Trophoblast cell (in vitro differentiated cells and primary cell): ENCODE measurements at regions not wholly inside any gene's neighbourhood (a gene's known extent, or its start where the extent isn't known, plus 50 kb on each side); places are given as distances from the start of the nearest gene placed in this dataset.
"Not testable (repeated sequence)": the region's sequence is repeated elsewhere in the genome, so short reads cannot be mapped to it uniquely, and the experiment has no call there.

Experiments used
- DNase-seq, 2 donors: peaks; one replicate each; pipeline ENCODE4 v3.0.0-alpha.2; 2016
- H2AFZ ChIP-seq: 2 replicates; pipeline ENCODE4 v1.6.1; 2013; ENCODE audit warnings: low read length, moderate library complexity, mild to moderate bottlenecking; ENCODE audit not compliant: insufficient read depth, poor library complexity
- H2AK5ac ChIP-seq: 2 replicates; pipeline ENCODE4 v1.6.1; 2013; ENCODE audit warnings: mild to moderate bottlenecking, low read length
- H2BK120ac ChIP-seq: 2 replicates; pipeline ENCODE4 v1.6.1; 2013; ENCODE audit warnings: low read length, mild to moderate bottlenecking, moderate library complexity; ENCODE audit not compliant: insufficient read depth, poor library complexity
- H2BK12ac ChIP-seq: 2 replicates; pipeline ENCODE4 v1.6.1; 2013; ENCODE audit warnings: mild to moderate bottlenecking, low read length, moderate library complexity
- H2BK5ac ChIP-seq: 2 replicates; pipeline ENCODE4 v1.6.1; 2013; ENCODE audit warnings: low read length, low read depth, moderate library complexity, mild to moderate bottlenecking; ENCODE audit not compliant: poor library complexity
- H3K14ac ChIP-seq: 2 replicates; pipeline ENCODE4 v1.6.1; 2013; ENCODE audit warnings: mild to moderate bottlenecking, low read length
- H3K18ac ChIP-seq: 2 replicates; pipeline ENCODE4 v1.6.1; 2013; ENCODE audit warnings: mild to moderate bottlenecking, low read length
- H3K23ac ChIP-seq: 2 replicates; pipeline ENCODE4 v1.6.1; 2013; ENCODE audit warnings: low read length
- H3K27ac ChIP-seq: 2 replicates; pipeline ENCODE4 v1.5.1; 2013; ENCODE audit warnings: low read depth, mild to moderate bottlenecking, inconsistent platforms, low read length, moderate library complexity
- H3K27me3 ChIP-seq: 2 replicates; pipeline ENCODE4 v1.6.1; 2013; ENCODE audit warnings: inconsistent platforms, mild to moderate bottlenecking, low read length, moderate library complexity; ENCODE audit not compliant: insufficient read depth
- H3K36me3 ChIP-seq, 2 experiments: 1 replicate in 1 of 2; 2 replicates in 1 of 2; pipeline ENCODE4 v1.6.1; 2013; ENCODE audit warnings: low read length in 2 of 2, mild to moderate bottlenecking in 2 of 2, moderate library complexity in 1 of 2; ENCODE audit not compliant: insufficient read depth in 2 of 2, control insufficient read depth in 1 of 2
- H3K4ac ChIP-seq: 2 replicates; pipeline ENCODE4 v1.6.1; 2013; ENCODE audit warnings: low read depth, mild to moderate bottlenecking, low read length, moderate library complexity
- H3K4me1 ChIP-seq, 2 experiments: 1 replicate in 1 of 2; 2 replicates in 1 of 2; pipeline ENCODE4 v1.6.1; 2013; ENCODE audit warnings: low read length in 2 of 2, mild to moderate bottlenecking in 2 of 2, moderate library complexity in 1 of 2; ENCODE audit not compliant: insufficient read depth in 2 of 2, control insufficient read depth in 1 of 2
- H3K4me2 ChIP-seq: 2 replicates; pipeline ENCODE4 v1.6.1; 2013; ENCODE audit warnings: inconsistent platforms, mild to moderate bottlenecking, low read length, moderate library complexity
- H3K4me3 ChIP-seq: 2 replicates; pipeline ENCODE4 v1.5.1; 2013; ENCODE audit warnings: mild to moderate bottlenecking, low read depth, low read length, inconsistent platforms
- H3K79me1 ChIP-seq: one replicate; pipeline ENCODE4 v1.6.1; 2013; ENCODE audit warnings: low read length
- H3K79me2 ChIP-seq: 2 replicates; pipeline ENCODE4 v1.6.1; 2013; ENCODE audit warnings: low read length, mild to moderate bottlenecking; ENCODE audit not compliant: control insufficient read depth, insufficient read depth, poor library complexity
- H3K9ac ChIP-seq: 2 replicates; pipeline ENCODE4 v1.6.1; 2013; ENCODE audit warnings: mild to moderate bottlenecking, low read length
- H3K9me3 ChIP-seq: 2 replicates; pipeline ENCODE4 v1.6.1; 2013; ENCODE audit warnings: low read depth, mild to moderate bottlenecking, control low read depth, inconsistent platforms, low read length; ENCODE audit not compliant: insufficient read depth
- H4K12ac ChIP-seq: 2 replicates; pipeline ENCODE4 v1.6.1; 2013; ENCODE audit warnings: low read depth, mild to moderate bottlenecking, low read length, moderate library complexity
- H4K8ac ChIP-seq: 2 replicates; pipeline ENCODE4 v1.6.1; 2013; ENCODE audit warnings: low read depth, mild to moderate bottlenecking, low read length, moderate library complexity
- H4K91ac ChIP-seq: one replicate; pipeline ENCODE4 v1.6.1; 2013; ENCODE audit warnings: low read depth, mild to moderate bottlenecking, low read length, moderate library complexity
- WGBS: extraction: QIAGEN DNeasy Blood & Tissue Kit; methylation state at CpG from one replicate; pipeline ENCODE4 v1.1.7; 2013; ENCODE audit warnings: missing lambda C conversion rate; ENCODE audit not compliant: insufficient read length, insufficient coverage; ENCODE audit errors: extremely low coverage; 5-methylcytosine and 5-hydroxymethylcytosine counted together

GRCh38 chr4:79561751-79562150 lies 153.7 kb upstream of the GK2 start:
- Histone ChIP-seq H4K12ac (no peak overlapping the region), H3K4me3 (no peak overlapping the region), H3K9me3 (no peaks in the 10 kb centered on the region), H3K79me2 (no peaks in the 10 kb centered on the region), H3K4ac (no peak overlapping the region), H3K23ac (no peak overlapping the region), H4K91ac (no peak overlapping the region), H3K9ac (no peak overlapping the region), H2BK120ac (no peak overlapping the region), H2BK12ac (no peak overlapping the region), H3K4me1 (no peaks in the 10 kb centered on the region), H3K27me3 (no peaks in the 10 kb centered on the region), H2AFZ (no peak overlapping the region), H3K4me2 (no peak overlapping the region), H2BK5ac (no peak overlapping the region), H4K8ac (no peak overlapping the region), H3K36me3 (no peaks in the 10 kb centered on the region), H3K79me1 (no peaks in the 10 kb centered on the region), H3K14ac (no peak overlapping the region), H2AK5ac (no peak overlapping the region), H3K27ac (no peak overlapping the region), H3K18ac (no peak overlapping the region)
- WGBS, result no CpG with 5 or more reads among the region's 1 CpG
- no peak for DNase-seq

DNA sequence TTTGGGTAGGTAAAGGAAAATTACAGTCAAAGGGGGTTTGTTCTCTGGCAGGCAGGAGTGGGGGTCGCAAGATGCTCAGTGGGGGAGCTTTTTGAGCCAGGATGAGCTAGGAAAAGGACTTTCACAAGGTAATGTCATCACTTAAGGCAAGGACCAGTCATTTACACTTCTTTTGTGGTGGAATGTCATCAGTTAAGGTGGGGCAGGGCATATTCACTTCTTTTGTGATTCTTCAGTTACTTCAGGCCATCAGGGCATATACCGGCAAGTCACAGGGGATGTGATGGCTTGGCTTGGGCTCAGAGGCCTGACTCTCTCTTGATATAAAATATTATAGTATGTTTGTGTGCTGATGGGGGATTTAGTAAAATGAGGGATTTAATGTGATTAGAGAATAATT lies 151.4 kb upstream of the GK2 start:
- H3K27ac ChIP-seq, H3K4ac ChIP-seq: not testable (repeated sequence)
- no CpG with 5 or more reads among the region's 2 CpGs for WGBS

GRCh38 chr4:79552311-79552710 lies 144.3 kb upstream of the GK2 start:
- Histone ChIP-seq H3K36me3 (no peaks in the 10 kb centered on the region), H4K8ac (no peak overlapping the region), H3K27ac (no peak overlapping the region), H3K18ac (no peak overlapping the region), H4K91ac (no peak overlapping the region), H3K9ac (no peak overlapping the region), H4K12ac (no peak overlapping the region), H2BK120ac (no peak overlapping the region), H3K4me2 (no peak overlapping the region), H2BK12ac (no peak overlapping the region), H2AK5ac (no peak overlapping the region), H3K4me3 (no peak overlapping the region), H3K79me1 (no peaks in the 10 kb centered on the region), H3K4ac (no peak overlapping the region), H2AFZ (no peak overlapping the region), H3K4me1 (no peaks in the 10 kb centered on the region), H3K14ac (no peak overlapping the region), H2BK5ac (no peak overlapping the region), H3K79me2 (no peaks in the 10 kb centered on the region), H3K23ac (no peak overlapping the region), H3K27me3 (no peaks in the 10 kb centered on the region), H3K9me3 (no peaks in the 10 kb centered on the region)
- DNase-seq, result no peak

More for the DNA sequence above, 151.4 kb upstream of the GK2 start:
- not testable (repeated sequence) for H4K91ac ChIP-seq, H2AK5ac ChIP-seq, H3K14ac ChIP-seq, H3K4me1 ChIP-seq, H3K79me2 ChIP-seq, H4K12ac ChIP-seq, DNase-seq, H3K9me3 ChIP-seq, H4K8ac ChIP-seq, H2BK5ac ChIP-seq, H2BK120ac ChIP-seq, H3K4me2 ChIP-seq, H3K79me1 ChIP-seq, H3K9ac ChIP-seq, H2BK12ac ChIP-seq, H3K23ac ChIP-seq, H2AFZ ChIP-seq, H3K36me3 ChIP-seq, H3K18ac ChIP-seq, H3K27me3 ChIP-seq, H3K4me3 ChIP-seq

DNA sequence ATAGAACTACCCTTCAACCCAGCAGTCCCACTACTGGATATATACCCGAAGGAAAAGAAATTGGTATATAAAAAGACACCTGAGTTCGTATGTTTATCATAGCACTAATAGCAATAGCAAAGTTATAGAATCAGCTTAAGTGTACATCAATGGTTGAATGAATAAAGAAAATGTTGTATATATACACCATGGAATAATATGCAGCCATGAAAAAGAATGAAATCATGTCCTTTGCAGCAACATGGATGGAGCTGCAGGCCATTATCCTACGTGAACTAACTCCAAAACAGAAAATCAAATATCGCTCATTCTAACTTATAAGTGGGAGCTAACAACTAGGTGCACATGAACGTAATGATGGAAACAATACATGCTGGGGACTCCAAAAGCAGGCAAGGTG lies 143.5 kb upstream of the GK2 start:
- Histone ChIP-seq H3K27ac (no peak overlapping the region), H3K4me3 (no peak overlapping the region), H3K4ac (no peak overlapping the region), H3K14ac (no peak overlapping the region), H3K9ac (no peak overlapping the region), H3K4me2 (no peak overlapping the region), H4K91ac (no peak overlapping the region), H2BK12ac (no peak overlapping the region), H3K23ac (no peak overlapping the region), H4K12ac (no peak overlapping the region), H4K8ac (no peak overlapping the region), H3K79me1 (no peaks in the 10 kb centered on the region), H2AK5ac (no peak overlapping the region), H3K9me3 (no peaks in the 10 kb centered on the region), H2BK120ac (no peak overlapping the region), H3K4me1 (no peaks in the 10 kb centered on the region), H3K79me2 (no peaks in the 10 kb centered on the region), H3K36me3 (no peaks in the 10 kb centered on the region), H3K27me3 (no peaks in the 10 kb centered on the region), H2AFZ (no peak overlapping the region), H3K18ac (no peak overlapping the region), H2BK5ac (no peak overlapping the region)
- WGBS, result no CpG with 5 or more reads among the region's 5 CpGs
- DNase-seq, result no peak

- no peak overlapping the region for H2AFZ ChIP-seq
- H3K23ac ChIP-seq, result no peak overlapping the region
- H3K4me3 ChIP-seq, result no peak overlapping the region
- H4K91ac ChIP-seq, result no peak overlapping the region
- H3K79me1 ChIP-seq, result no peaks in the 10 kb centered on the region
- no peak overlapping the region for H4K12ac ChIP-seq
- no peak overlapping the region for H3K4me2 ChIP-seq
- no peak overlapping the region for H3K18ac ChIP-seq
- no peak overlapping the region for H2AK5ac ChIP-seq
- no peak overlapping the region for H3K9ac ChIP-seq
- no peak overlapping the region for H2BK12ac ChIP-seq
- H3K79me2 ChIP-seq, result no peaks in the 10 kb centered on the region
- no peak overlapping the region for H2BK5ac ChIP-seq
- no peaks in the 10 kb centered on the region for H3K27me3 ChIP-seq
- H3K4ac ChIP-seq, result no peak overlapping the region
- no peaks in the 10 kb centered on the region for H3K9me3 ChIP-seq
- no peak for DNase-seq
- H4K8ac ChIP-seq, result no peak overlapping the region
- H3K27ac ChIP-seq, result no peak overlapping the region
- H3K14ac ChIP-seq, result no peak overlapping the region
- no CpG with 5 or more reads among the region's 3 CpGs for WGBS
- no peaks in the 10 kb centered on the region for H3K36me3 ChIP-seq
- no peaks in the 10 kb centered on the region for H3K4me1 ChIP-seq
- H2BK120ac ChIP-seq, result no peak overlapping the region
Measured at GRCh38 chr4:79547851-79548250, 139.8 kb upstream of the GK2 start.
